Kidney epithelial cell (primary cell): ENCODE measurements at regions not wholly inside any gene's neighbourhood (a gene's known extent, or its start where the extent isn't known, plus 50 kb on each side); places are given as distances from the start of the nearest gene placed in this dataset.

Experiments
- DNase-seq: peaks from one replicate; pipeline ENCODE4 v3.0.0-alpha.2; 2010; ENCODE audit warnings: low read depth
- H3K27me3 ChIP-seq: 2 replicates; pipeline ENCODE4 v1.6.0; 2011; ENCODE audit warnings: low read length; ENCODE audit not compliant: control insufficient read depth, insufficient read depth
- H3K36me3 ChIP-seq: 2 replicates; pipeline ENCODE4 v1.5.1; 2011; ENCODE audit warnings: low read length; ENCODE audit not compliant: control insufficient read depth, insufficient read depth
- H3K4me3 ChIP-seq: 2 replicates; pipeline ENCODE4 v1.5.1; 2011; ENCODE audit warnings: low read depth, mild to moderate bottlenecking, control low read depth, low read length
- TF ChIP-seq, protein P1 (sequence below): IDR thresholded peaks from 2 replicates; pipeline ENCODE4 v1.5.1; 2011; ENCODE audit warnings: mild to moderate bottlenecking, moderate library complexity, low read length, control low read depth, inconsistent platforms; ENCODE audit not compliant: insufficient read depth, poor library complexity, severe bottlenecking

DNA sequence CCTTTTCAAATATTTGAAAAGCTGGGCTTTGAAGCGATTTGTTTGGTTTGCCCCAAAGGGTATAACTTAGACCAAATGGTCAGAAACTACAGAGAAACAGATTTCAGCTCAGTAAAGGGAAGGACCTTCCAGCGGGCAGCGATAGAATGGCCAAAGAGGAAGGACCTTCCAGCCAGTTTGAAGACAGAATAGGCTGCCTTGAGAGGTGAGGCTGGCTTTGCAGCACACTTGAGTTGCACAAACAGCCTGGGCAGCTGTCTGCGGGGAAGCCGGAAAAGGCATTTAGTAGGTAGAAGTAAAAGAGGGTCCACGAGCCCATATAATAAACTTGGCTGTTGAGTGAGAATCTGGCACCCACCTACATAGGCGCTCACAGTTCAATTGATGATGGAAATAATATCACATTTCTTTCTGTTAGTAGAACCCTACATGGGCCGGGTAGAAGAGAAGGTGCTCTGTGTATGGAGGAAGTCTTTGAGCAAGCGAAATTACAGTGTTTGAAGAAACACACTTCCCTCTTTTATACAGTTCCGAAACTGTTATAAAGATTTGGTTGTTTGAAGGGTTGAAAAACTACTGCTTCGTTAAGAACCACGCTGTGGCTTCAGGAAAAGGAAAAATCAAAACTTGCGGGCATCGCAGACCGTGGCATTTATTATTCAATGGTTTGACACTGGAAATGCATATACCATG is 75.0 kb upstream of the SORBS2 start:
- no peaks in the 10 kb centered on the region for H3K27me3 ChIP-seq
- TF ChIP-seq, protein P1, sequence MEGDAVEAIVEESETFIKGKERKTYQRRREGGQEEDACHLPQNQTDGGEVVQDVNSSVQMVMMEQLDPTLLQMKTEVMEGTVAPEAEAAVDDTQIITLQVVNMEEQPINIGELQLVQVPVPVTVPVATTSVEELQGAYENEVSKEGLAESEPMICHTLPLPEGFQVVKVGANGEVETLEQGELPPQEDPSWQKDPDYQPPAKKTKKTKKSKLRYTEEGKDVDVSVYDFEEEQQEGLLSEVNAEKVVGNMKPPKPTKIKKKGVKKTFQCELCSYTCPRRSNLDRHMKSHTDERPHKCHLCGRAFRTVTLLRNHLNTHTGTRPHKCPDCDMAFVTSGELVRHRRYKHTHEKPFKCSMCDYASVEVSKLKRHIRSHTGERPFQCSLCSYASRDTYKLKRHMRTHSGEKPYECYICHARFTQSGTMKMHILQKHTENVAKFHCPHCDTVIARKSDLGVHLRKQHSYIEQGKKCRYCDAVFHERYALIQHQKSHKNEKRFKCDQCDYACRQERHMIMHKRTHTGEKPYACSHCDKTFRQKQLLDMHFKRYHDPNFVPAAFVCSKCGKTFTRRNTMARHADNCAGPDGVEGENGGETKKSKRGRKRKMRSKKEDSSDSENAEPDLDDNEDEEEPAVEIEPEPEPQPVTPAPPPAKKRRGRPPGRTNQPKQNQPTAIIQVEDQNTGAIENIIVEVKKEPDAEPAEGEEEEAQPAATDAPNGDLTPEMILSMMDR: no peak
- DNase-seq: no peak
- H3K4me3 ChIP-seq: no peak overlapping the region
- H3K36me3 ChIP-seq: no peaks in the 10 kb centered on the region

GRCh38 chr4:185888676-185889075 is 76.7 kb upstream of the SORBS2 start:
- H3K36me3 ChIP-seq: no peaks in the 10 kb centered on the region
- DNase-seq: no peak
- no peak overlapping the region for H3K4me3 ChIP-seq
- H3K27me3 ChIP-seq: no peaks in the 10 kb centered on the region
- TF ChIP-seq, protein P1: no peak

DNA sequence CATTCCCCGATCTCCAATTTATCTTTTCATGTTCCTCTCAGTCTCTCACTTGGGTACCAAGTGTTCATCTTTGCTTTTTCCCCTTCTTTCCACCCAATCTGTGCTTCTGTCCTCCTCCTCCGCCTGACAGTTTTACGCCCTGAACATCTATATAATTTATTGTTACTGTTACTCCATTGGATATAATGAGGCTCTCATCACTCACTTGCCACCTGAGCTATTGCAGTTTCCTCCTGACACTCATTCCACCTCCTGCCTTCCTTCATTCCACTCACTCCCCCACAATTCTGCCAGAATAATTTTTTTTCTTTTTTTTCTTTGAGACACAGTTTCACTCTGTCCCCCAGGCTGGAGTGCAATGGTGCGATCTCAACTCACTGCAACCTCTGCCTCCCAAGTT is 77.6 kb upstream of the SORBS2 start:
- no peak for DNase-seq
- no peaks in the 10 kb centered on the region for H3K27me3 ChIP-seq
- TF ChIP-seq, protein P1: no peak
- no peaks in the 10 kb centered on the region for H3K36me3 ChIP-seq
- no peak overlapping the region for H3K4me3 ChIP-seq

DNA sequence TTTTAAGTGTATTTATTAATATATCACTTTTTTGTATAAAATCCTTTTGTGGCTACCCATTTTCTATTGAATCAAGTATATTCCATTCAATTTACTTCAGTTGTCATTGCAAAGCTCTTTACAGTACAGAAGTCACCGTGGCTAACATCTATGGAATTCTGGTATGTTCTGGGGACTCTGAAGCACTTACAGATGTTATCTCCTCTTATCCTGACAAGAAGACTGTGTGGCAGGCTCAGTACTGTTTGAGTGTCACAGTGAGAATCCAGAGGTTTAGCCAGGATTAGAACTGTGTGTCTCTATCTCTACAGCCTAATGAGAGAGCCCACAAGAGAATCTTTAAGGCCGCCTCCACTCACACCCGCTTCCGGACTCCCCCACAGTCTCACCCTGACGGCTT is 78.2 kb upstream of the SORBS2 start:
- no peak overlapping the region for H3K4me3 ChIP-seq
- TF ChIP-seq, protein P1: no peak
- no peaks in the 10 kb centered on the region for H3K27me3 ChIP-seq
- H3K36me3 ChIP-seq: no peaks in the 10 kb centered on the region
- no peak for DNase-seq

GRCh38 chr4:185892165-185892564 is 80.2 kb upstream of the SORBS2 start:
- Histone ChIP-seq H3K27me3 (no peaks in the 10 kb centered on the region), H3K4me3 (no peak overlapping the region), H3K36me3 (no peaks in the 10 kb centered on the region)
- no peak for DNase-seq
- TF ChIP-seq, protein P1: no peak

DNA sequence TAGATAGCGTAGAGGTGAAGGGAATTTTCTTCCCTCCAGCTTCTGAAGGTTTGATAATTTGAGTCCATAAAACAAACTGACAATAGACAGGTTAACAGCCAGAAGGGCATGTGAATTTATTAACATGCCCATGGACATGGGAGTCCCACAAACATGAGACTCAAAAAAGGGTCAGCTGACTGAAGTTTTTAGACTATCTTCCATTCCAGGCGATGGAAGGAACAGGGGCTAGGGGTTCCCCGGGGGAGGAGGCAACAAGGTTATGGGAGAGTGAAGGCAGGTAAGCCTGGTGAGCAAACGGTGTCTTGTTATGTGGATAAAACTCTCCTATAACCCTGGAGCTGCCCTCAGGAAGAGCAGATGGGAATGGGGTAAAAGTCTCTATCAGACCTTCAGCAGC is 81.5 kb upstream of the SORBS2 start:
- Histone ChIP-seq H3K36me3 (no peaks in the 10 kb centered on the region), H3K4me3 (no peak overlapping the region), H3K27me3 (no peaks in the 10 kb centered on the region)
- TF ChIP-seq, protein P1: no peak
- no peak for DNase-seq
